PFSK-1 (cell line): ENCODE measurements at regions not wholly inside any gene's neighbourhood (a gene's known extent, or its start where the extent isn't known, plus 50 kb on each side); places are given as distances from the start of the nearest gene placed in this dataset.

Source experiments
- FOXP2 ChIP-seq: optimal IDR thresholded peaks from 2 replicates; pipeline ENCODE3; 2011; ENCODE audit warnings: borderline replicate concordance, control low read depth, inconsistent platforms; ENCODE audit not compliant: insufficient read depth; ENCODE audit errors: extremely low read length, extremely low read depth
- POLR2AphosphoS5 ChIP-seq: IDR thresholded peaks from 2 replicates; pipeline ENCODE4 v1.6.1; 2012; ENCODE audit warnings: low read depth, mild to moderate bottlenecking, control low read depth, low read length, moderate library complexity
- REST ChIP-seq, 2 experiments: IDR thresholded peaks; 2 replicates each; pipeline versions ENCODE4 v1.6.1 to v1.8.0; 2011 to 2012; ENCODE audit warnings: low read depth in 2 of 2, low read length in 2 of 2, control low read depth in 1 of 2, inconsistent platforms in 1 of 2, mild to moderate bottlenecking in 1 of 2, moderate library complexity in 1 of 2; ENCODE audit not compliant: insufficient read depth in 1 of 2
- SIN3A ChIP-seq: IDR thresholded peaks from 2 replicates; pipeline ENCODE4 v1.6.1; 2012; ENCODE audit warnings: mild to moderate bottlenecking, low read length, moderate library complexity, borderline replicate concordance; ENCODE audit not compliant: insufficient read depth
- TAF1 ChIP-seq: IDR thresholded peaks from 2 replicates; pipeline ENCODE4 v1.6.1; 2012; ENCODE audit warnings: low read length, control low read depth, borderline replicate concordance; ENCODE audit not compliant: insufficient read depth

GRCh38 chr13:50635504-50635903 is 208.0 kb downstream of the DLEU7 start:
- TF ChIP-seq REST (IDR thresholded peaks at IDR 0.05; ENCODE audit: insufficient read depth in 1 of 2, low read depth in 2 of 2, low read length in 2 of 2) (no peak), SIN3A (no peak), TAF1 (no peak), POLR2AphosphoS5 (no peak), FOXP2 (no peak)

GRCh38 chr13:50636007-50636704 is 207.3 kb downstream of the DLEU7 start:
- TF ChIP-seq POLR2AphosphoS5 (no peak), SIN3A (no peak)

GRCh38 chr13:50643060-50643459 is 200.4 kb downstream of the DLEU7 start:
- TF ChIP-seq TAF1 (no peak), POLR2AphosphoS5 (no peak), SIN3A (no peak), REST (IDR thresholded peaks at IDR 0.05; ENCODE audit: insufficient read depth in 1 of 2, low read depth in 2 of 2, low read length in 2 of 2) (no peak), FOXP2 (no peak)

- TF ChIP-seq REST (IDR thresholded peaks at IDR 0.05; ENCODE audit: insufficient read depth in 1 of 2, low read depth in 2 of 2, low read length in 2 of 2) (no peak), SIN3A (no peak), POLR2AphosphoS5 (no peak), TAF1 (no peak), FOXP2 (no peak)
Measured at GRCh38 chr13:50644081-50644871, 199.2 kb downstream of the DLEU7 start.

- TF ChIP-seq TAF1, result no peak
Measured at GRCh38 chr13:50645092-50645491, 198.4 kb downstream of the DLEU7 start.

- TF ChIP-seq REST (IDR thresholded peaks at IDR 0.05; ENCODE audit: insufficient read depth in 1 of 2, low read depth in 2 of 2, low read length in 2 of 2) (no peak), SIN3A (no peak), TAF1 (no peak), FOXP2 (no peak), POLR2AphosphoS5 (no peak)
Measured at GRCh38 chr13:50646070-50646469, 197.4 kb downstream of the DLEU7 start.
